Kidney epithelial cell (primary cell): ENCODE measurements at regions not wholly inside any gene's neighbourhood (a gene's known extent, or its start where the extent isn't known, plus 50 kb on each side); places are given as distances from the start of the nearest gene placed in this dataset.
"Not testable (repeated sequence)": the region's sequence is repeated elsewhere in the genome, so short reads cannot be mapped to it uniquely, and the experiment has no call there.

Experiments used
- DNase-seq: peaks from one replicate; pipeline ENCODE4 v3.0.0-alpha.2; 2010; ENCODE audit warnings: low read depth
- H3K27me3 ChIP-seq: 2 replicates; pipeline ENCODE4 v1.6.0; 2011; ENCODE audit warnings: low read length; ENCODE audit not compliant: control insufficient read depth, insufficient read depth
- H3K36me3 ChIP-seq: 2 replicates; pipeline ENCODE4 v1.5.1; 2011; ENCODE audit warnings: low read length; ENCODE audit not compliant: control insufficient read depth, insufficient read depth
- H3K4me3 ChIP-seq: 2 replicates; pipeline ENCODE4 v1.5.1; 2011; ENCODE audit warnings: low read depth, mild to moderate bottlenecking, control low read depth, low read length
- CTCF ChIP-seq: IDR thresholded peaks from 2 replicates; pipeline ENCODE4 v1.5.1; 2011; ENCODE audit warnings: mild to moderate bottlenecking, moderate library complexity, low read length, control low read depth, inconsistent platforms; ENCODE audit not compliant: insufficient read depth, poor library complexity, severe bottlenecking

GRCh38 chr5:101543780-101544179 is 640.7 kb upstream of the ST8SIA4 start:
- Histone ChIP-seq H3K4me3 (no peak overlapping the region), H3K36me3 (no peaks in the 10 kb centered on the region), H3K27me3 (no peaks in the 10 kb centered on the region)
- DNase-seq = no peak
- TF ChIP-seq CTCF = no peak

- H3K27me3 ChIP-seq = no peaks in the 10 kb centered on the region
- no peak for DNase-seq
- no peaks in the 10 kb centered on the region for H3K36me3 ChIP-seq
- H3K4me3 ChIP-seq = no peak overlapping the region
- no peak for TF ChIP-seq CTCF
Observed at GRCh38 chr5:101539315-101539714, 636.2 kb upstream of the ST8SIA4 start.

GRCh38 chr5:101535626-101536025 is 632.5 kb upstream of the ST8SIA4 start:
- DNase-seq = no peak
- TF ChIP-seq CTCF = no peak

GRCh38 chr5:101534491-101535110 is 631.5 kb upstream of the ST8SIA4 start:
- H3K36me3 ChIP-seq = no peaks in the 10 kb centered on the region
- H3K27me3 ChIP-seq = no peaks in the 10 kb centered on the region
- DNase-seq = no peak
- TF ChIP-seq CTCF = no peak
- H3K4me3 ChIP-seq = no peak overlapping the region

More at GRCh38 chr5:101535626-101536025, 632.5 kb upstream of the ST8SIA4 start:
- Histone ChIP-seq H3K27me3 (no peaks in the 10 kb centered on the region), H3K36me3 (no peaks in the 10 kb centered on the region), H3K4me3 (no peak overlapping the region)

- Histone ChIP-seq H3K36me3 (no peaks in the 10 kb centered on the region), H3K4me3 (no peak overlapping the region), H3K27me3 (no peaks in the 10 kb centered on the region)
- DNase-seq = no peak
- no peak for TF ChIP-seq CTCF
Observed at GRCh38 chr5:101532430-101532829, 629.3 kb upstream of the ST8SIA4 start.

GRCh38 chr5:101531026-101531425 is 627.9 kb upstream of the ST8SIA4 start:
- TF ChIP-seq CTCF = no peak
- H3K36me3 ChIP-seq = no peaks in the 10 kb centered on the region
- no peak for DNase-seq
- no peak overlapping the region for H3K4me3 ChIP-seq
- H3K27me3 ChIP-seq = no peaks in the 10 kb centered on the region

GRCh38 chr5:101529094-101529493 is 626.0 kb upstream of the ST8SIA4 start:
- H3K4me3 ChIP-seq, H3K36me3 ChIP-seq, H3K27me3 ChIP-seq, DNase-seq: not testable (repeated sequence)
